Fibroblast of lung (primary cell): ENCODE measurements at regions not wholly inside any gene's neighbourhood (a gene's known extent, or its start where the extent isn't known, plus 50 kb on each side); places are given as distances from the start of the nearest gene placed in this dataset.

ENCODE experiments used
- CTCF ChIP-seq, 2 donors: IDR thresholded peaks in 1 of 2; conservative IDR thresholded peaks in 1 of 2; 1 replicate in 1 of 2; 2 replicates in 1 of 2; pipeline ENCODE4 v1.5.1; 2011 to 2012; ENCODE audit warnings: low read length in 2 of 2, control low read depth in 1 of 2, inconsistent platforms in 1 of 2, low read depth in 1 of 2, mild to moderate bottlenecking in 1 of 2
- EZH2 ChIP-seq: IDR thresholded peaks from 2 replicates; pipeline ENCODE4 v1.5.1; 2012; ENCODE audit warnings: low read length, control low read depth, mild to moderate bottlenecking; ENCODE audit errors: missing control alignments

DNA sequence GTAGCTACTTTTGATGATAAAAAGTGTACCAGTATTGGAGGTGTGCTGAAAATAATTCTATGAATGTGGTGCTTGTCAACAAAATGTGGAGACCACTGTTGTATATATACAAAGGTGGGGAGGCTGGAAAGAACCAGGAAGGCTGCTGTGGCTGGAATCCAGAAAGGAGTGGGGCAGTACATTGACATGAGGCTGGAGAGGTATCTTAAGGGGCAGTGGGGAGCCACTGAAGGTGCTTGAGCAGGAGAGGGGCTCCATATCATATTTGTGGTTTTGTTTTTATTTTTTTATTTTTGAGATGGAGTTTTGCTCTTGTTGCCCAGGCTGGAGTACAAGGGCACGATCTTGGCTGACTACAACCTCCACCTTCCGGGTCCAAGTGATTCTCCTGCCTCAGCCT lies 87.9 kb upstream of the NEURL1B start:
- TF ChIP-seq CTCF (conservative IDR thresholded peaks at IDR 0.05 in 1 of 2, IDR thresholded peaks at IDR 0.05 in 1 of 2; ENCODE audit: low read depth in 1 of 2, low read length in 2 of 2) (no peak), EZH2 (no peak)
